A673 (cell line): ENCODE measurements at regions not wholly inside any gene's neighbourhood (a gene's known extent, or its start where the extent isn't known, plus 50 kb on each side); places are given as distances from the start of the nearest gene placed in this dataset.

ENCODE experiments used
- EZH2 ChIP-seq: fragments of 200-600 bp; sonication (generic); IDR thresholded peaks from 2 replicates; pipeline ENCODE4 v1.6.1; 2017; ENCODE audit warnings: borderline replicate concordance, low read depth, mild to moderate bottlenecking, mixed read lengths, antibody characterized with exemption, low read length; ENCODE audit not compliant: poor library complexity, severe bottlenecking
- TF ChIP-seq, protein P1 (sequence below): fragments of 300-800, 200-600 bp; sonication (generic); conservative IDR thresholded peaks from 2 replicates; pipeline ENCODE4 v1.5.1; 2017; ENCODE audit warnings: low read depth, mild to moderate bottlenecking, antibody characterized with exemption, low read length, moderate library complexity, mixed read lengths

DNA sequence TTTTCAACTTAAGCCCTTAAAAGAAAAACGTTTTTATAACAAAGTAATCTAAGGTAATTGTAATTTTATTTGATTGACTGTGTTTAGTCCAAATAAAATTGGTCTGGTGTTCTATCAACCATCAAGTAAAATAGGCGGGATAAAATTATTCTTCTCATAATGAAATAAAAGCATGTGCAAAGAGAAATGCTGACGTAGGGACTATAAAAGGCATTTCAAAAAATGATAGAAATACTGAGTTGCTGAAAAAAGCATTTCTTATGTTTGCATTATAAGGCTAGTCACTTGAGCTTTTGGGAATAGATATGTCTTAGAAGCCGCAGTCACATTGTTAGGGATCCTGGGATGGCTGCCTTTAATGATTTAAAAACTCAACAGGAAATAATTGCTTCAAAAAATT, 608.0 kb upstream of the JAG1 start:
- no peak for TF ChIP-seq EZH2
- TF ChIP-seq, protein P1, sequence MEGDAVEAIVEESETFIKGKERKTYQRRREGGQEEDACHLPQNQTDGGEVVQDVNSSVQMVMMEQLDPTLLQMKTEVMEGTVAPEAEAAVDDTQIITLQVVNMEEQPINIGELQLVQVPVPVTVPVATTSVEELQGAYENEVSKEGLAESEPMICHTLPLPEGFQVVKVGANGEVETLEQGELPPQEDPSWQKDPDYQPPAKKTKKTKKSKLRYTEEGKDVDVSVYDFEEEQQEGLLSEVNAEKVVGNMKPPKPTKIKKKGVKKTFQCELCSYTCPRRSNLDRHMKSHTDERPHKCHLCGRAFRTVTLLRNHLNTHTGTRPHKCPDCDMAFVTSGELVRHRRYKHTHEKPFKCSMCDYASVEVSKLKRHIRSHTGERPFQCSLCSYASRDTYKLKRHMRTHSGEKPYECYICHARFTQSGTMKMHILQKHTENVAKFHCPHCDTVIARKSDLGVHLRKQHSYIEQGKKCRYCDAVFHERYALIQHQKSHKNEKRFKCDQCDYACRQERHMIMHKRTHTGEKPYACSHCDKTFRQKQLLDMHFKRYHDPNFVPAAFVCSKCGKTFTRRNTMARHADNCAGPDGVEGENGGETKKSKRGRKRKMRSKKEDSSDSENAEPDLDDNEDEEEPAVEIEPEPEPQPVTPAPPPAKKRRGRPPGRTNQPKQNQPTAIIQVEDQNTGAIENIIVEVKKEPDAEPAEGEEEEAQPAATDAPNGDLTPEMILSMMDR, result no peak
